D721Med (cell line): ENCODE measurements at regions not wholly inside any gene's neighbourhood (a gene's known extent, or its start where the extent isn't known, plus 50 kb on each side); places are given as distances from the start of the nearest gene placed in this dataset.

Experiments used
- DNase-seq: peaks from one replicate; pipeline ENCODE4 v3.0.0; 2011; ENCODE audit warnings: low spot score; ENCODE audit not compliant: insufficient read length
- FAIRE-seq: peaks from 2 replicates; lab custom pipeline; 2011; peaks lifted over from hg19 to GRCh38; lab: Jason Lieb, UNC
- TF ChIP-seq, protein P1 (sequence below): IDR thresholded peaks from 2 replicates; pipeline ENCODE4 v1.5.1; 2012; ENCODE audit warnings: mild to moderate bottlenecking, control low read depth; ENCODE audit not compliant: insufficient read depth; ENCODE audit errors: missing control alignments

DNA sequence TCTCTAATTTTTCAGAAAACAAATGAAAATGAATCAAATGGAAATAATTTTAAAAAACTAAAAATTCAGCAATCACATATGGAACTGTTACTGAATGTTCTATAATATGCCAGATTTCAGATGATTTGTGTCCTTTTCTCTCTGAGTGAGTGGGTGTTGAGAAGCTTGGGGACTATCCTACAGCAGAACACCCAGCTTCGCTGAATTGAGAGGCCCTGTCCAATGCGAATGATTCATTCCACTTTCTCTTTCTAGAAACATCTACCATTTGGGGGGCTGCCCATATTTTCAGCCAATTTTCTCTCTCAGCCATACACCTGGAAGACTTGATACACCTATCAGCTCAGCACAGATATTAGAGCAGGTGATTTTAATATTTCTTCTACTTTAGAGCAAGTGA, 1666.7 kb downstream of the EFNB2 start:
- FAIRE-seq (no peak), DNase-seq (no peak)
- TF ChIP-seq, protein P1, sequence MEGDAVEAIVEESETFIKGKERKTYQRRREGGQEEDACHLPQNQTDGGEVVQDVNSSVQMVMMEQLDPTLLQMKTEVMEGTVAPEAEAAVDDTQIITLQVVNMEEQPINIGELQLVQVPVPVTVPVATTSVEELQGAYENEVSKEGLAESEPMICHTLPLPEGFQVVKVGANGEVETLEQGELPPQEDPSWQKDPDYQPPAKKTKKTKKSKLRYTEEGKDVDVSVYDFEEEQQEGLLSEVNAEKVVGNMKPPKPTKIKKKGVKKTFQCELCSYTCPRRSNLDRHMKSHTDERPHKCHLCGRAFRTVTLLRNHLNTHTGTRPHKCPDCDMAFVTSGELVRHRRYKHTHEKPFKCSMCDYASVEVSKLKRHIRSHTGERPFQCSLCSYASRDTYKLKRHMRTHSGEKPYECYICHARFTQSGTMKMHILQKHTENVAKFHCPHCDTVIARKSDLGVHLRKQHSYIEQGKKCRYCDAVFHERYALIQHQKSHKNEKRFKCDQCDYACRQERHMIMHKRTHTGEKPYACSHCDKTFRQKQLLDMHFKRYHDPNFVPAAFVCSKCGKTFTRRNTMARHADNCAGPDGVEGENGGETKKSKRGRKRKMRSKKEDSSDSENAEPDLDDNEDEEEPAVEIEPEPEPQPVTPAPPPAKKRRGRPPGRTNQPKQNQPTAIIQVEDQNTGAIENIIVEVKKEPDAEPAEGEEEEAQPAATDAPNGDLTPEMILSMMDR, result no peak

DNA sequence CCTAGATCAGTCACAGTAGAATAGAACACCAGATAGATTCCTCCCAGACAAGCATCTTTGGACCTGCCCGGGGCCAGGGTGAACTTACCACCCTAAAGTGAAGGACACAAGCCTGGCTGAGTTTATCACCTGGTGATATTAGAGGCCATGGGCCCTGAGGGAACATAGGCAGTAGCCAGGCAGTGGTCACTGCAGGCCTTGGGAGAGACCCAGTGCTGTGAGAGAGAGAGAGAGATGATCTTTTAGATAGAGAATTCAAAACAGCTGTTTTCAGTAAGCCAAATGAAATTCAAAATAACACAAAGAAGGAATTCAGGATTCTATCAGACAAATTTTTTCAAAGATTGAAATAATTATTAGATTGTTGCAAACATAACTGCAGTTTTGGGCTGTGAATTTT, 1679.9 kb downstream of the EFNB2 start:
- TF ChIP-seq, protein P1, result no peak
- DNase-seq, result no peak
- no peak for FAIRE-seq

DNA sequence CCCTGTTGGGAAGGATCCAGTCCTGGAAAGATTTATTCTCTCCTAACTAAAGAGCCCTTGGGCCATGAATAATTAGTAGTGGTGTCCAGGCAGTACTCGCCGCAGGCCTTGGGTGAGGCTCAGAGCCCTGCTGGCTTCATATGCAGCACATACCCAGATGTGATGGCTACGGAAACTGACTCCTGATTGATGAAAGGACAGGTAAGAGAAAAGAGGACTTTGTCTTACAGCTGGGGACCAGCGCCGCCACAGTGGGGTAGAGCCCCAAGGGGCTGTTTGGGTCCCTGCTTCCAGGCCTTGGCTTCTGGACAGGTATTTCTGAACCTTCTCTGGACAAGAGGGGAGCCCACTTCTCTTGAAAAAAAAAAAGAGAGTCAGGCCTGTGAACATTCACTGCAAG, 1680.8 kb downstream of the EFNB2 start:
- no peak for FAIRE-seq
- TF ChIP-seq, protein P1, result no peak

DNA sequence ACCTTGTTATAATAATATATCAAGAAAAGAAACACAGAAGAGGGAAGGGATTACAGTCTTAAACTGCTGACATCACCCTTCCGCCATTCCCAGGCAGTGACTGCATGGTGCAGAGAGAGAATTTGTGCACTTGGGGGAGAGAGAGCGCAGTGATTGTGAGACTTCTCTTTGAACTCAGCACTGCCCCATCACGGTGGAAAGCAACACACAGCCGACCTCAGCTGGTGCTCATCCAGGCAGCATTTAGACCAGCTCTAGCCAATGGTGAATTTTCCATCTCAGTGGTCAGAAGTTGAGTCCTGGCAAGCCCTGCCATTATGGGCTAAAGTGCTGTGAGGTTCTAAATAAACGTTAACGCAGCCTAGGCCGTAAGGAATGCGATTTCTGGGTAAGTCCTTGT, 1681.5 kb downstream of the EFNB2 start:
- TF ChIP-seq, protein P1, result no peak
- FAIRE-seq (no peak), DNase-seq (no peak)

More for the DNA sequence above, 1680.8 kb downstream of the EFNB2 start:
- DNase-seq, result no peak

DNA sequence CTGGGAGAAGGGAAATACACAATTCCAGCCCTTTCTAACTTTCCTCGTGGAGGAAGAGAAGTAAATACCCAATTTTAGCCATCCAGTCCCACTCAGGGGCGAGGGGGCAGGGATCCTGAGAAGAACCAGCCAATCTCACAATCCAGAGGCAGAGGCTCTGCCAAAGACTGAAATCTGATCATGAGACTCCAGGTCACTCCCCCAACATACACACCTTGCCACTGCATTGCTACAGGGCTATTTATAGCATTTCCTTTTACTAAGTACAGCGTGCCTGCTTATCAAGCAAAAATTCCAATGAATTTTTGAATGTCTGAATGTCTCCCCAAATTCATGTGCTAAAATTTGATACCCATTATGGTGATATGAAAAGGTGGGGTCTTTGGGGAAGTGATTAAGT, 1687.5 kb downstream of the EFNB2 start:
- no peak for FAIRE-seq
- DNase-seq, result no peak
- TF ChIP-seq, protein P1, result no peak

DNA sequence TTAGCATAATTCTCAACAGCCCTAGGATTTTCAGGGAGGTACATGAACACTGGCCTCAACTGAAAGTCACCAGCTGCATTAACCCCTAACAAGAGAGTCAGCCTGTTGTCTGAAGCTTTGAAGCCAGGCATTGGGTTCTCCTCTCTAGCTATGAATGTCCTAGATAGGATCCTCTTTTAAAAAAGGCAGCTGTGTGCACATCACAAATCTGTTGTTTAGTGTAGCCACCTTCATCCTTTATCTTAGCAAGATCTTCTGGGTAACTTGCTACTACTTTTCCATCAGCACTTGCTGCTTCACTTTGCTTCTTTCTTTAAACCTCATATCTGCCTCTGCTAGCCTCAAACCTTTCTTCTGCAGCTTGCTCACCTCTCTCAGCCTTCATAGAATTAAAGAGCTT, 1692.1 kb downstream of the EFNB2 start:
- FAIRE-seq, result no peak

DNA sequence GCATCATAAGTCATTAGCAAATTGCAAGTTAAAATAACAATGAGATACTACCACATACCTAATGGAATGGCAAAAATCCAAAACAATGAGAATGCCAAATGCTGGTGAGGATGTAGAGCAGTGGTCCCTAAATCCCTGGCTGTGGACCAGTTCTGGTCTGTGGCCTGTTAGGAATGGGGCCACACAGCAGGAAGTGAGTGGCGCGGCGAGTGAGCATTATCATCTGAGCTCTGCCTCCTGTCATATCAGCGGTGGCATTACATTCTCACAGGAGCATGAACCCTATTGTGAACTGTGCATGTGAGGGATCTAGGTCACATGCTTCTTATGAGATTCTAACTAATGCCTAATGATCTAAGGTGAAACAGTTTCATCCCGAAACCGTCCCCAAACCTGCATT, 1694.4 kb downstream of the EFNB2 start:
- no peak for FAIRE-seq
- TF ChIP-seq, protein P1, result no peak
- DNase-seq, result no peak

More for the DNA sequence above, 1692.1 kb downstream of the EFNB2 start:
- DNase-seq, result no peak
- TF ChIP-seq, protein P1, result no peak
